ENCODE measurements at regions not wholly inside any gene's neighbourhood (a gene's known extent, or its start where the extent isn't known, plus 50 kb on each side); places are given as distances from the start of the nearest gene placed in this dataset.
"Not testable (repeated sequence)": the region's sequence is repeated elsewhere in the genome, so short reads cannot be mapped to it uniquely, and the experiment has no call there.

DNA sequence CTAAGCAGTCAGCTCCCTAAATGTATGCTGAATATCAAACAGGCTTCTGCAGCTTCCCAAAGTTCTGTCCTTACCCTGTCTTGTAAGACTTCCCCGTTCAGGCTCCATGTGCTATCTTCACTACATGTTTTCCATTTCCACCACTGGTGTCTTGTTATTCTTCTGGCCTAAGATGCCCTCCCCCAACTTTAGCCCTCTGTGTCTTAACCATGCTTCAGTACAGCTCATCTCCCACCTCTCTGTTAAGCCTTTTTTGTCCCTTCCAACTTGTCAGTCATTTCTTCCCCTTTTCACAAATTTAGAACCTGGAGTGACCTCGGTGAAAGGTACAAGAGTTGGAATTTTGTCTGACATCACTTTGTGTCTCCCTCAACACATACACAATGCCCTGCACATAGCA is 151.7 kb upstream of the TBL1XR1 start:
- H3K36me3 Mint-ChIP-seq (ENCODE audit: insufficient read depth) = no peaks in the 10 kb centered on the region
- H3K27me3 Mint-ChIP-seq = no peaks in the 10 kb centered on the region
- peaks cover 7 to 8% of the 10 kb centered on the region in 2 donors for H3K4me1 Mint-ChIP-seq (ENCODE audit: low read depth in 2 of 2)
- DNase-seq (no peak), ATAC-seq (replicated peaks) (no peak)
- H3K9me3 Mint-ChIP-seq = no peaks in the 10 kb centered on the region
- H3K4me3 Mint-ChIP-seq = no peak overlapping the region
- no peak overlapping the region for H3K27ac Mint-ChIP-seq

DNA sequence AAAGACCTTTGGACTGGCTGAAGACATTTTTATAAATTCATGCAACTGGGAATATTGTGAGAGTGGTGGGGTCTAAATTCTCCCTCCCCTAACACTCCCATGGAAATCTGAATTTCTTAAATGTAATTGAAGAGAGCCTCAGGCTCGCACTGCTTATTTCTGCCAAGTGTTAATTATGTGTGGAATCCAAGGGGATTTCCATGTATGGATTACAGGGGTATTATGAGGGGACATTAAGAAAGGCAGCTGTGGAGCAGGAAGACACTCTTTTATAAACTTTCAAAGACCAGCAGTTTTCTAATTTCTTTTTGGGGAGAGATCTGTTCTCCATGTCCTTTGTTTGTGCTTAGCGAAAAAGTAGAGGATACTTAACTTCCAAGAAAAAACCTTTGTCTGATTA is 152.1 kb upstream of the TBL1XR1 start:
- H3K4me1 Mint-ChIP-seq (ENCODE audit: low read depth in 2 of 2) = peaks cover 7 to 8% of the 10 kb centered on the region in 2 donors
- DNase-seq (no peak), ATAC-seq (replicated peaks) (no peak)
- H3K9me3 Mint-ChIP-seq = no peaks in the 10 kb centered on the region
- H3K27ac Mint-ChIP-seq = no peak overlapping the region
- no peaks in the 10 kb centered on the region for H3K27me3 Mint-ChIP-seq
- no peak overlapping the region for H3K4me3 Mint-ChIP-seq
- H3K36me3 Mint-ChIP-seq (ENCODE audit: insufficient read depth) = no peaks in the 10 kb centered on the region

DNA sequence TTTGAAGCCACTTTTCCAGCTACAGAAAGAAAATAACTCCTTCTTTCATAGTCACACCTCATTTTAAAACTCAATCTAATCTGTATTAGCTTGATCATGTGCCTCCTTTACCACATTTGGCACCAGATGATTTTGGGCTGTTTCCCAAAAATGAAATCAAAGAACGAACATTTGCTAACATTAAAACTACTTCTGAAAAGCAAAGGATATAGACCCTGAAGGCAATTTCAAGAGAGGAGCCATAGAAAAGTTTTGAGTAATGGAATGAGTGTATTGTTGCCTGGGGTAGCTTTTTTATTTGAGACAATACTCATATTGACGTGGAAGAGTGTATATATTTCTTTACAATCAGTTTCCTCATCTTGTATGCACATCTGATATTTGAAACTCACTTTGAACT is 152.8 kb upstream of the TBL1XR1 start:
- DNase-seq = no peak
- Mint-ChIP-seq H3K27me3 (no peaks in the 10 kb centered on the region), H3K4me1 (ENCODE audit: low read depth in 2 of 2) (peaks cover 5 to 8% of the 10 kb centered on the region in 2 donors), H3K27ac (no peak overlapping the region), H3K4me3 (no peak overlapping the region), H3K36me3 (ENCODE audit: insufficient read depth) (no peaks in the 10 kb centered on the region), H3K9me3 (no peaks in the 10 kb centered on the region)
- no peak for ATAC-seq (replicated peaks)

DNA sequence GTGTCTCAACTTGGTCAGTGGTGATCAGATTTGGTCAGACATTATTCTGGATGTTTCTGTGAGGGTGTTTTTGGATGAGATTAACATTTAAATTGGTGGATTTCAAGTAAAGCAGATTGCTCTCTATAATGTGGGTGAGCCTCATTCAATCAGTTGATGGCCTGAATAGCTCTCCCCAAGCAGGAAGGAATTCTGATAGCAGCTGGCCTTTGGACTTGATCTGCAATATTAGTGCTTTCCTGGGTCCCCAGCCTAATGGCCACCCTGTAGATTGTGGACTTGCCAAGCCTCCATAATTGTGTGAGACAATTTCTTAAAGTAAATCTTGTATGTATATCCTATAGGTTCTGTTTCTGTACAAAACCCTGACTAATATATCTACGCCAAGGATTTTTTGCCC is 153.9 kb upstream of the TBL1XR1 start:
- no peak for DNase-seq
- no peak for ATAC-seq (replicated peaks)
- H3K4me3 Mint-ChIP-seq = no peak overlapping the region
- no peaks in the 10 kb centered on the region for H3K36me3 Mint-ChIP-seq (ENCODE audit: insufficient read depth)
- H3K27ac Mint-ChIP-seq = no peak overlapping the region
- no peaks in the 10 kb centered on the region for H3K9me3 Mint-ChIP-seq
- H3K27me3 Mint-ChIP-seq = no peaks in the 10 kb centered on the region
- H3K4me1 Mint-ChIP-seq (ENCODE audit: low read depth in 2 of 2) = peaks cover 0 to 4% of the 10 kb centered on the region in 2 donors

DNA sequence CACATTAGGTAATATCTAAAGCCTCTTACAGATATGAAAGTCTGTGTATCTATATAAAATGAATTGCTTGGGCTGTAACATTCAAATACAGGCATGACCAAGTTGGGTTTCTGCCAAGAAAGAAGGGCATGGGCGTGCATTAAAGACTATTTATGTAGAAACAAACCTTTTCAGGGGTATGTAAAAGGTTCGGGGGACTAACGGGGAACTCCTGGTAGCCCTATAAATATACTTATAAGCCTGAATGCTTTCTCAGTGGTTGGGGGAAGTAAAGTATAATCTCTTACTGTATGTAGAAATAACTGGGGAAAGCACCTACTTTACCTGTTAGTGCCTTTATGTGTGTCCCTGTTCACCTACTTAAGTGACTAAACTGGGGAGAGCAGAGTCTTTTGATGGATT is 154.5 kb upstream of the TBL1XR1 start:
- Mint-ChIP-seq H3K4me3 (no peak overlapping the region), H3K4me1 (ENCODE audit: low read depth in 2 of 2) (peaks cover 0 to 6% of the 10 kb centered on the region in 2 donors), H3K27me3 (no peaks in the 10 kb centered on the region), H3K27ac (no peak overlapping the region), H3K36me3 (ENCODE audit: insufficient read depth) (no peaks in the 10 kb centered on the region), H3K9me3 (no peaks in the 10 kb centered on the region)
- peak; percentile 50 for ATAC-seq (replicated peaks)
- DNase-seq = no peak

DNA sequence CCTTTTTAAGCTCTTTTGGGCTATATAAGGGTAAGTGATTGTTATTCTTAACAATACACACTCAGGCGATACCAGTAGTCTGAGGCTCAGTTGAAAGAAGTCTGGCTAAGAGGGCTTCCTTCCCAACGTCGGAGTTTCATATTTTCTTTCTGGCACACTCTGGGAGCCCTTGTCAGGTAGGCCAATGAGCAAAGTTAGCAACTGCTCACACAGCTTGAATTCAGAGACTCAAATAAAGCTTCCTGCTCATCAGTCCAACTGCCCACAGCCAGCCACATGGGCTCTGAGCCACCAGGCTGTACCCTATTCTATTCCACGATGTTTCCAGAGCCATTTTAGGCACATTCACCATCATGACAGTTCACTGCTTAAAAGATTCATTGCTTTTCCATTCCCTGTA is 155.1 kb upstream of the TBL1XR1 start:
- H3K27ac Mint-ChIP-seq = no peak overlapping the region
- ATAC-seq (replicated peaks) (no peak), DNase-seq (no peak)
- no peaks in the 10 kb centered on the region for H3K27me3 Mint-ChIP-seq
- H3K36me3 Mint-ChIP-seq (ENCODE audit: insufficient read depth) = no peaks in the 10 kb centered on the region
- H3K4me1 Mint-ChIP-seq (ENCODE audit: low read depth in 2 of 2) = peaks cover 3 to 10% of the 10 kb centered on the region in 2 donors
- no peak overlapping the region for H3K4me3 Mint-ChIP-seq
- H3K9me3 Mint-ChIP-seq = no peaks in the 10 kb centered on the region

DNA sequence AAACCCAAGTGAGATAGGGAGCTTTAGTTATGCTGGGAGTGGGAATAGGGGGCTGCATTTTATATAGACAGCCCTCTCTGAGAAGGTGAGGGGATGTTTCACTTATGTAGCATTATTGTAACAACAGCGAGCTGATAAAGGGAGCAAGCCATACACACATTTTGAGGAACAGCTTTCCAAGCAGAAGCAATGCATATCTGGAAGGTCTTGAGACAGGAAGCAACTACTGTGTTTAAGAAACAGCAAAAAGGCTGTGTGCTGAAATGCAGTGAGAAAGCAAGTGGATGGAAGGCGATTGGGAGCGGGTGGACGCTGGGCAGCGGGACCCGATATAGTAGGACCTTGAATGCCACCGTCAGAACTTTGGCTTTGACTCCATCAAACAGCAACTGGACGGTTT is 155.9 kb upstream of the TBL1XR1 start:
- H3K4me3 Mint-ChIP-seq = no peak overlapping the region
- no peaks in the 10 kb centered on the region for H3K9me3 Mint-ChIP-seq
- H3K27me3 Mint-ChIP-seq = no peaks in the 10 kb centered on the region
- peaks cover 10 to 15% of the 10 kb centered on the region in 2 donors for H3K4me1 Mint-ChIP-seq (ENCODE audit: low read depth in 2 of 2)
- H3K27ac Mint-ChIP-seq = no peak overlapping the region
- no peak for ATAC-seq (replicated peaks)
- H3K36me3 Mint-ChIP-seq (ENCODE audit: insufficient read depth) = no peaks in the 10 kb centered on the region
- no peak for DNase-seq

DNA sequence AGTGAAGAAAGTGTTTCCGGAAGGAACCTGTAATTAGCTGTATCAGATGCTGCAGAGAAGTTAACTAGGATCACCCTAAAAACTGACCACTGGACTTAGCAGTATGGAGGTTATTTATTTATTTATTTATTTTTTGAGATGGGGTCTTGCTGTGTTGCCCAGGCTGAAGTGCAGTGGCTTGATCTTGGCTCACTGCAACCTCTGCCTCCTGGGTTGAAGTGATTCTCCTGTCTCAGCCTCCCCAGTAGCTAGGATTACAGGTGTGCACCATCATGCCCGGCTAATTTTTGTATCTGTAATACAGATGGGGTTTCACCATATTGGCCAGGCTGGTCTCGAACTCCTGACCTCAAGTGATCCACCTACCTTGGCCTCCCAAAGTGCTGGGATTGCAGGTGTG is 156.6 kb upstream of the TBL1XR1 start:
- H3K4me3 Mint-ChIP-seq; ATAC-seq (replicated peaks); H3K9me3 Mint-ChIP-seq; H3K36me3 Mint-ChIP-seq (ENCODE audit: insufficient read depth); H3K27me3 Mint-ChIP-seq; DNase-seq; H3K27ac Mint-ChIP-seq: not testable (repeated sequence)
- H3K4me1 Mint-ChIP-seq (ENCODE audit: low read depth in 2 of 2) = peaks cover 17 to 22% of the 10 kb centered on the region in 2 donors

DNA sequence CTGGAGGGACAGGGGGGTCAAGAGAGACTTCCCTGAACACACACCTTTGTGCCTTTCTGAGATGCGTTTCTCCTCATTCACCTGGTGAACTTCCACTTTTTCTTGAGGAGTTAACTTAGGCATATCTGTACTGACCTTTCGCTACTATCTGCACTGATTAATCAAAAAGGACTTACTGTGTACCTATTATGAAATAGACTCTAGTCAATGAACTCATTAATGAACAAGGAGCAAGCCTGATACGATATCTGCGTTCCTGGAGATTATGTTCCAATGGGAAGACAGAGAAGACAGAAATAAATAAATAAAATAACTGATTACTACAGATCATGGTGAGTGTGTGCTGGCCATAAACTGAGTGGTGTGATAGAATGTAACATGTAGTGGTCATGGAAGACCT is 157.2 kb upstream of the TBL1XR1 start:
- no peak for DNase-seq
- Mint-ChIP-seq H3K27me3 (no peaks in the 10 kb centered on the region), H3K9me3 (no peaks in the 10 kb centered on the region), H3K27ac (no peak overlapping the region), H3K4me1 (ENCODE audit: low read depth in 2 of 2) (peaks cover 23 to 26% of the 10 kb centered on the region in 2 donors), H3K36me3 (ENCODE audit: insufficient read depth) (peaks cover 13% of the 10 kb centered on the region), H3K4me3 (no peak overlapping the region)
- ATAC-seq (replicated peaks) = no peak

DNA sequence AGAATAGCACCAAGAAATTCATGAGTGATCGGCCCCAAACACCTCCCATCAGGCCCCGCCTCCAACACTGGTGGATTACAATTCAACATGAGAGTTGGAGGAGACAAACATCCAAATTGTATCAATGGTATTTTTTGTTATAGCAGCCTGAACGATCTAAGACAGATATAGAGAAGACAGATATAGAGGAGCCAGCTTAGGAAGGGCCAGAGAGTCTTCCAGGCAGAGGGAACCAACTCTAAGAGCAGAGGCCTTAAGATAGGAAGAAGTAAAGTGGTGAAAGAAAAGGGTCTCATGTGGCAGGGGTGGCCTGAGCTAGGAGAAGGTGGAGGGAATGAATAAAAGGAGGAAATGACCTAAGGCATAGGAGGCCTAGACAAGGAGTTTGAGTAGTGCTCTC is 158.8 kb upstream of the TBL1XR1 start:
- DNase-seq (no peak), ATAC-seq (replicated peaks) (no peak)
- H3K9me3 Mint-ChIP-seq = no peaks in the 10 kb centered on the region
- H3K4me1 Mint-ChIP-seq (ENCODE audit: low read depth in 2 of 2) = peaks cover 37 to 38% of the 10 kb centered on the region in 2 donors
- H3K36me3 Mint-ChIP-seq (ENCODE audit: insufficient read depth) = peaks cover 28% of the 10 kb centered on the region
- H3K4me3 Mint-ChIP-seq = no peak overlapping the region
- peak overlapping the region in 1 of 2 donors; percentile 45 for H3K27ac Mint-ChIP-seq
- no peaks in the 10 kb centered on the region for H3K27me3 Mint-ChIP-seq

DNA sequence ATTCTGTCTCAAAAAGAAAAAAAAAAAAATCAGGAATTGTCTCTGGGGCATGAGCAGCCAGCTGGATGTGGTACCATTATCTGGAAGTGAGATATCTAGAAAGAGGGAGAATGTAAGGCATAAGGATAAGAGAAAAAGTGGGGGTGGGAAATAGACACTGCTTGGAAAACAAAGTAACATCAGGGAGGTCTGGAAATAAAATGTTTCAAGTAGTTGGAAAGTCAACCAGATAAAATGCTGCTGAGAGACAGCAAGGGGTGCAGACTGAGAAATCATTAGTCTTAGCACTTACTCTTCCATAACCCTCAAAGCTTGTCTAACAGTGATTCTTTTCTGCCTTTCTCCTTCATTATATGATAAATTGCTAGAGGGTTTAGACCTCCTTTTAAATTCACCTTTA is 159.7 kb upstream of the TBL1XR1 start:
- DNase-seq = no peak
- Mint-ChIP-seq H3K4me3 (no peak overlapping the region), H3K4me1 (ENCODE audit: low read depth in 2 of 2) (peaks cover 39 to 43% of the 10 kb centered on the region in 2 donors), H3K9me3 (no peaks in the 10 kb centered on the region), H3K36me3 (ENCODE audit: insufficient read depth) (peaks cover 28% of the 10 kb centered on the region), H3K27ac (peak overlapping the region; percentile 62 to 99), H3K27me3 (no peaks in the 10 kb centered on the region)
- ATAC-seq (replicated peaks) = no peak

DNA sequence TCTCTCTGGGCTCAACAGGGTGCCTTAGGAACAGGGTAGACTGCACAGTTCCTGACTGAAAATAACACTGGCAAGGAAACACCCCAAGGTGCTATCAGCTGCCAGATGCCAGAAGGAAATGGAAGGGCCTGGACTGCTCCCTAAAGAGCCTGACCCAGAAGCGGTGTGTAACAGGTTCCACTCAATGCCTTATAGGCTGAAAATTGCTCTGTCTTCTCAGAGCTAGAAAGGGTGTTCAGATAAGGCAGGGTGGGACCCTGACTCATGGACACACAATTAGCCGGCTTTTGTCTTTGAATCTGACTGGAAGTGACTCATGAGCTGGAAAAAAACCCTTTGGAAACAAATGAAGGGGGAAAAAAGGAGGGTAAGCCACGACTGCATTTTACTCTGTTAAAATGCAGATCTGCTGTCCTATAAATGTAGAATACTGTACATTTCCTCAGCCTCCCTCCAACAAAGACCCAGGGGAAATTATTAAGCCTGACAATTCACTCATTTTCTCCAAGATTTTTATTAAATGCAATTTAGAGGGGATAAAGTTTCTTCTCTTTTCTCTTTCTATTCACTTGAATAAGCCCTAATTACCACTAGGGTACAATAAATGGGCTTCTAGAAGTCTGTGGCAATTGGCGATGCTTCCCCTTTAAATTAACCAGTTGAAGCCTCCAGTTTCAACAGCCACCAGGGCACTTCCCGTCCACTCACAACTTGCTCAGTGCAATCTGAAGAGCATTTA is 160.2 kb upstream of the TBL1XR1 start:
- Mint-ChIP-seq H3K27ac (peak overlapping the region; percentile 99), H3K9me3 (no peaks in the 10 kb centered on the region), H3K4me1 (ENCODE audit: low read depth in 2 of 2) (peaks cover 39 to 43% of the 10 kb centered on the region in 2 donors), H3K36me3 (ENCODE audit: insufficient read depth) (peaks cover 28% of the 10 kb centered on the region), H3K27me3 (no peaks in the 10 kb centered on the region), H3K4me3 (peak overlapping the region; percentile 86 to 88)
- DNase-seq (no peak), ATAC-seq (replicated peaks) (no peak)

DNA sequence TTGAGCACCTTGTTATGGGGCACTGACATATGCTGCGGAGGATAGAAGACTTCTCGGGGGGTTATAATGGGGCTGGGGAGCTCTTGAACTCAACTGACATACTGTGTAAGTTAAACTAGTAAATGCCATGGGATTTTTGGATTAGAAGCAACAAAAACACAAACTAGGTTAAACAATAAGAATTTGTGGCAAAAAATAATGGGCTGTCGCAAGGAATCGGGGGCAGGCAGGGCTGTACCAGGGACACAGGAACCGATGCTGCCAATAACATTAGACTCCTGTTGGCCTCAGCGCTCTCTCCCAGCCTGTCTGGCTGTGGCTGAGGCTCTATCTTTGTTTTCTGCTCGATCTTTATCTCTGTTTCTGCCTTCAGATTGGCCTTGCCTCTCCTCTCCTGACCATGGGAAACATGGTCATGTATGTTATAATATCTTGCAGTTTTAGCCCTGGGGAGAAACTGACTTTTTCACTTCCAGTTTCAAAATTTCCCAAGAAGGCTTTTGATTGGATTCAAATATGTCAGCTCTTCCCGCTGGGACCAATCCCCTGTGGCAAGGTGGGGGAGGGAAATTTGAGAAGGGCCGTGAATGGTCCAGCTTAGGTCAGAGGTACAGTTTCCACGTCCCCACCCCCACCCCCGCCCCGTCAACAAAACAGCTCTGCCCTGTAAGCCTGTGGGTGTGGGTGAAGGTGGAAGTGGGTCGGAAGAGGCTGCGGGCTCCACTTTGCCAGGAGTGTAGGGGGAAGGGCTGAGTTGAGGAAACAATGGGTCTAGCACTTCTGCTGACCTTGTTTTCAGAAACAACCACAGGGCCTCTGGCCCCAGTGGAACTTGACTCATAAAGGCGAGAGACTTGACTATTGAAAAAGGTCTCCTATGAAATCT is 161.1 kb upstream of the TBL1XR1 start:
- Mint-ChIP-seq H3K36me3 (ENCODE audit: insufficient read depth) (peaks cover 28% of the 10 kb centered on the region), H3K4me1 (ENCODE audit: low read depth in 2 of 2) (peaks cover 39 to 43% of the 10 kb centered on the region in 2 donors), H3K9me3 (no peaks in the 10 kb centered on the region), H3K4me3 (peak overlapping the region; percentile 86 to 88), H3K27me3 (no peaks in the 10 kb centered on the region), H3K27ac (peak overlapping the region; percentile 99)
- DNase-seq (peak; percentile 59 to 70 (median 69)), ATAC-seq (replicated peaks) (peak; percentile 66)

Measured in effector memory CD8-positive, alpha-beta T cell (primary cell).